ENCODE measurements at regions not wholly inside any gene's neighbourhood (a gene's known extent, or its start where the extent isn't known, plus 50 kb on each side); places are given as distances from the start of the nearest gene placed in this dataset.
A peak's percentile ranks its signal among the peaks of the same experiment; 100 is the strongest.

GRCh38 chr9:107644733-107645463, 155.3 kb upstream of the KLF4 start:
- Histone ChIP-seq H4K91ac (ENCODE audit: low read length) (no peak overlapping the region), H3K14ac (ENCODE audit: low read length in 2 of 2) (no peak overlapping the region), H3K18ac (ENCODE audit: low read depth in 1 of 2, low read length in 2 of 2) (no peak overlapping the region), H3K4ac (ENCODE audit: low read depth in 1 of 2, low read length in 2 of 2) (no peak overlapping the region), H3K4me1 (ENCODE audit: control insufficient read depth, insufficient read depth, low read depth, low read length) (peaks cover 1% of the 10 kb centered on the region), H2BK12ac (ENCODE audit: low read length in 2 of 2) (no peak overlapping the region), H2AK5ac (ENCODE audit: low read length, severe bottlenecking) (no peak overlapping the region), H3K27me3 (ENCODE audit: control insufficient read depth in 1 of 2, insufficient read depth in 1 of 2, low read length in 2 of 2) (peaks cover 0 to 13% of the 10 kb centered on the region in 2 experiments), H3K27ac (ENCODE audit: low read length, poor library complexity, severe bottlenecking) (no peak overlapping the region), H3K79me1 (replicated peaks; ENCODE audit: low read length, poor library complexity, severe bottlenecking) (no peaks in the 10 kb centered on the region), H4K8ac (ENCODE audit: low read length) (no peak overlapping the region), H2AFZ (ENCODE audit: low read depth, low read length) (no peak overlapping the region), H2BK120ac (ENCODE audit: low read depth, low read length) (no peak overlapping the region), H3K9ac (ENCODE audit: low read length) (no peak overlapping the region), H3K36me3 (ENCODE audit: control insufficient read depth in 1 of 2, insufficient read depth in 2 of 2, low read depth in 1 of 2, low read length in 2 of 2) (no peaks in the 10 kb centered on the region), H3K4me2 (ENCODE audit: low read length, poor library complexity, severe bottlenecking) (no peak overlapping the region), H3K4me3 (ENCODE audit: insufficient read depth in 1 of 2, low read depth in 1 of 2, low read length in 2 of 2) (no peak overlapping the region), H2BK5ac (ENCODE audit: low read depth, low read length, poor library complexity, severe bottlenecking) (no peak overlapping the region), H3K23ac (ENCODE audit: low read length in 2 of 2) (no peak overlapping the region), H2BK15ac (ENCODE audit: low read depth, poor library complexity, severe bottlenecking) (no peak overlapping the region), H3K9me3 (ENCODE audit: control insufficient read depth, low read length) (no peaks in the 10 kb centered on the region)
- no peak for DNase-seq
- 77% methylated on average over 4 of the region's 4 CpGs for WGBS

GRCh38 chr9:107639426-107639825, 149.9 kb upstream of the KLF4 start:
- Histone ChIP-seq H3K9me3 (ENCODE audit: control insufficient read depth, low read length) (no peaks in the 10 kb centered on the region), H2BK12ac (ENCODE audit: low read length in 2 of 2) (no peak overlapping the region), H3K4me2 (ENCODE audit: low read length, poor library complexity, severe bottlenecking) (no peak overlapping the region), H4K91ac (ENCODE audit: low read length) (no peak overlapping the region), H3K27ac (ENCODE audit: low read length, poor library complexity, severe bottlenecking) (no peak overlapping the region), H3K18ac (ENCODE audit: low read depth in 1 of 2, low read length in 2 of 2) (peak overlapping the region in 1 of 2 experiments; percentile 8), H2BK15ac (ENCODE audit: low read depth, poor library complexity, severe bottlenecking) (no peak overlapping the region), H3K4ac (ENCODE audit: low read depth in 1 of 2, low read length in 2 of 2) (no peak overlapping the region), H3K4me3 (ENCODE audit: insufficient read depth in 1 of 2, low read depth in 1 of 2, low read length in 2 of 2) (no peak overlapping the region), H3K4me1 (ENCODE audit: control insufficient read depth, insufficient read depth, low read depth, low read length) (peaks cover 6% of the 10 kb centered on the region), H3K9ac (ENCODE audit: low read length) (peak overlapping the region; percentile 98), H2BK5ac (ENCODE audit: low read depth, low read length, poor library complexity, severe bottlenecking) (no peak overlapping the region), H3K14ac (ENCODE audit: low read length in 2 of 2) (no peak overlapping the region), H3K36me3 (ENCODE audit: control insufficient read depth in 1 of 2, insufficient read depth in 2 of 2, low read depth in 1 of 2, low read length in 2 of 2) (no peaks in the 10 kb centered on the region), H2AK5ac (ENCODE audit: low read length, severe bottlenecking) (no peak overlapping the region), H3K27me3 (ENCODE audit: control insufficient read depth in 1 of 2, insufficient read depth in 1 of 2, low read length in 2 of 2) (peaks cover 0 to 4% of the 10 kb centered on the region in 2 experiments), H2AFZ (ENCODE audit: low read depth, low read length) (no peak overlapping the region), H3K79me1 (replicated peaks; ENCODE audit: low read length, poor library complexity, severe bottlenecking) (no peaks in the 10 kb centered on the region), H4K8ac (ENCODE audit: low read length) (no peak overlapping the region), H2BK120ac (ENCODE audit: low read depth, low read length) (no peak overlapping the region), H3K23ac (ENCODE audit: low read length in 2 of 2) (no peak overlapping the region)
- no peak for DNase-seq
- over 99% methylated on average over 4 of the region's 4 CpGs for WGBS

- peak overlapping the region in 1 of 2 experiments; percentile 73 for H3K14ac ChIP-seq (ENCODE audit: low read length in 2 of 2)
- peak overlapping the region; percentile 53 for H4K8ac ChIP-seq (ENCODE audit: low read length)
- H3K18ac ChIP-seq (ENCODE audit: low read depth in 1 of 2, low read length in 2 of 2) = peak overlapping the region; percentile 65 to 67
- H2BK15ac ChIP-seq (ENCODE audit: low read depth, poor library complexity, severe bottlenecking) = no peak overlapping the region
- no peaks in the 10 kb centered on the region for H3K79me1 ChIP-seq (replicated peaks; ENCODE audit: low read length, poor library complexity, severe bottlenecking)
- H3K4me1 ChIP-seq (ENCODE audit: control insufficient read depth, insufficient read depth, low read depth, low read length) = peaks cover 6% of the 10 kb centered on the region
- H3K36me3 ChIP-seq (ENCODE audit: control insufficient read depth in 1 of 2, insufficient read depth in 2 of 2, low read depth in 1 of 2, low read length in 2 of 2) = no peaks in the 10 kb centered on the region
- peak overlapping the region; percentile 40 for H3K4me2 ChIP-seq (ENCODE audit: low read length, poor library complexity, severe bottlenecking)
- peak overlapping the region in 1 of 2 experiments; percentile 45 for H2BK12ac ChIP-seq (ENCODE audit: low read length in 2 of 2)
- H3K9ac ChIP-seq (ENCODE audit: low read length) = peak overlapping the region; percentile 98
- no peak overlapping the region for H3K27ac ChIP-seq (ENCODE audit: low read length, poor library complexity, severe bottlenecking)
- peak overlapping the region; percentile 37 for H2BK120ac ChIP-seq (ENCODE audit: low read depth, low read length)
- DNase-seq = peak; percentile 89
- no peak overlapping the region for H4K91ac ChIP-seq (ENCODE audit: low read length)
- 21% methylated on average over 4 of the region's 7 CpGs for WGBS
- H3K23ac ChIP-seq (ENCODE audit: low read length in 2 of 2) = no peak overlapping the region
- H2AK5ac ChIP-seq (ENCODE audit: low read length, severe bottlenecking) = no peak overlapping the region
- no peak overlapping the region for H2AFZ ChIP-seq (ENCODE audit: low read depth, low read length)
- peak overlapping the region in 1 of 2 experiments; percentile 77 for H3K4me3 ChIP-seq (ENCODE audit: insufficient read depth in 1 of 2, low read depth in 1 of 2, low read length in 2 of 2)
- no peak overlapping the region for H2BK5ac ChIP-seq (ENCODE audit: low read depth, low read length, poor library complexity, severe bottlenecking)
- no peaks in the 10 kb centered on the region for H3K9me3 ChIP-seq (ENCODE audit: control insufficient read depth, low read length)
- peak overlapping the region in 1 of 2 experiments; percentile 63 for H3K4ac ChIP-seq (ENCODE audit: low read depth in 1 of 2, low read length in 2 of 2)
- H3K27me3 ChIP-seq (ENCODE audit: control insufficient read depth in 1 of 2, insufficient read depth in 1 of 2, low read length in 2 of 2) = peaks cover 0 to 4% of the 10 kb centered on the region in 2 experiments
Measured at GRCh38 chr9:107638521-107639310, 149.1 kb upstream of the KLF4 start.
